PC-3 (cell line): ENCODE measurements at regions not wholly inside any gene's neighbourhood (a gene's known extent, or its start where the extent isn't known, plus 50 kb on each side); places are given as distances from the start of the nearest gene placed in this dataset.

Experiments used
- ATAC-seq: fragments of 200-7000 bp; cut with Tn5 transposase; 2 replicates; pipeline ENCODE4 v1.9.1; 2020; ENCODE audit warnings: mild to moderate bottlenecking, moderate library complexity
- BruUV-seq: library from RNA; stranded (reverse); fragments of 400-500 nt; replicated peaks from 2 replicates; lab custom pipeline; 2021; lab: Mats Ljungman, UMichigan
- CTCF ChIA-PET: fragments of 300-600 bp; sonication (Branson Sonifier 250); formaldehyde crosslinking; loops from one replicate; lab custom pipeline; 2022; ENCODE audit warnings: antibody characterized with exemption; lab: Charles Lee
- POLR2A ChIA-PET: fragments of 300-600 bp; sonication (Branson Sonifier 250); formaldehyde crosslinking; loops from one replicate; lab custom pipeline; 2022; ENCODE audit warnings: antibody characterized with exemption; ENCODE audit not compliant: unreplicated experiment; lab: Charles Lee
- DNase-seq: peaks from one replicate; pipeline ENCODE4 v3.0.0-alpha.2; 2015
- H2AFZ ChIP-seq: fragments of 300-600 bp; sonication (generic); 2 replicates; pipeline ENCODE4 v1.6.0; 2016; ENCODE audit warnings: antibody characterized with exemption, low read length
- H3F3A ChIP-seq: fragments of 300-600 bp; sonication (generic); one replicate; pipeline ENCODE4 v1.6.0; 2017; ENCODE audit warnings: antibody characterized with exemption, low read length, control low read depth, mild to moderate bottlenecking; ENCODE audit not compliant: unreplicated experiment
- H3K27ac ChIP-seq: fragments of 300-600 bp; sonication (generic); 2 replicates; pipeline ENCODE4 v1.5.1; 2016; ENCODE audit warnings: mild to moderate bottlenecking, low read length
- H3K27me3 ChIP-seq: fragments of 300-600 bp; sonication (generic); 2 replicates; pipeline ENCODE4 v1.6.1; 2016; ENCODE audit warnings: low read length, mixed read lengths
- H3K36me3 ChIP-seq: fragments of 300-600 bp; sonication (generic); 2 replicates; pipeline ENCODE4 v1.6.1; 2016; ENCODE audit warnings: low read depth, mixed run types, low read length, mixed read lengths
- H3K4me1 ChIP-seq: fragments of 300-600 bp; sonication (generic); 2 replicates; pipeline ENCODE4 v1.5.1; 2016; ENCODE audit warnings: low read length; ENCODE audit not compliant: insufficient read depth
- H3K4me2 ChIP-seq: fragments of 300-600 bp; sonication (generic); 2 replicates; pipeline ENCODE4 v1.6.0; 2016; ENCODE audit warnings: low read length
- H3K4me3 ChIP-seq: fragments of 300-600 bp; sonication (generic); 2 replicates; pipeline ENCODE4 v1.5.1; 2016; ENCODE audit warnings: mild to moderate bottlenecking, low read length, mixed read lengths
- H3K79me2 ChIP-seq: fragments of 300-600 bp; sonication (generic); 2 replicates; pipeline ENCODE4 v1.6.1; 2017; ENCODE audit warnings: low read length, mixed read lengths
- H3K9ac ChIP-seq: fragments of 300-600 bp; sonication (generic); 2 replicates; pipeline ENCODE4 v1.6.0; 2016; ENCODE audit warnings: mild to moderate bottlenecking, low read length
- H3K9me2 ChIP-seq: fragments of 300-600 bp; sonication (generic); replicated peaks from 2 replicates; pipeline ENCODE4 v1.6.1; 2016; ENCODE audit warnings: mixed run types, low read length, mixed read lengths
- H3K9me3 ChIP-seq: fragments of 300-600 bp; sonication (generic); 2 replicates; pipeline ENCODE4 v1.6.1; 2016; ENCODE audit warnings: low read length, mixed read lengths
- H4K20me1 ChIP-seq: fragments of 300-600 bp; sonication (generic); 2 replicates; pipeline ENCODE4 v1.6.1; 2016; ENCODE audit warnings: low read length, mixed read lengths
- EZH2 ChIP-seq: fragments of 300-600 bp; sonication (generic); IDR thresholded peaks from one replicate; pipeline ENCODE4 v1.6.1; 2017; ENCODE audit warnings: antibody characterized with exemption, mild to moderate bottlenecking, low read length; ENCODE audit not compliant: unreplicated experiment
- EZH2phosphoT487 ChIP-seq: fragments of 300-600 bp; sonication (generic); IDR thresholded peaks from 2 replicates; pipeline ENCODE4 v1.6.1; 2018; ENCODE audit warnings: mild to moderate bottlenecking, antibody characterized with exemption, low read length, borderline replicate concordance
- intact Hi-C: fragments of 100-400 bp; cut with micrococcal nuclease; formaldehyde crosslinking; loops from 2 replicates; pipeline ENCODE4 v1.9.0; 2023
- TF ChIP-seq, protein P1 (sequence below): fragments of 300-600 bp; sonication (generic); conservative IDR thresholded peaks from 2 replicates; pipeline ENCODE4 v1.5.1; 2017; ENCODE audit warnings: antibody characterized with exemption, low read depth, mild to moderate bottlenecking, low read length

DNA sequence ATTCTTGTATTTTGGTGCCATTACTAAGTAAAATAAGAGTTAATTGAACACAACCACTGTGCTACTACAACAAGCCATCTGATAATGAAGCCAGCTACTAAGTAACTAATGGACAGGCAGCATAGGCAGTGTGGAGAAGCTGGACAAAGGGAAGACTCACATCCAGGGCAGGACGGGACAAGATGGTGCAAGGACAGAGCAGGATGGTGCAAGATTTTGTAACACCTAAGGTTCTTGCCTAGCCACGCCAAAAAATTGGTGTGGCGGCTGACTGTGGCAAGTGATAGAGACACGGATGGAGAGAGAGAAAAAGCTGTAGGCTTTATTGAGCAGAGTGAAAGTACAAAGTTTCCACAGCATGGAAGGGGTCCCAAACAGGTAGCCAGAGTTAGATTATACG is 114.0 kb upstream of the VANGL1 start:
- H3F3A ChIP-seq = no peaks in the 10 kb centered on the region

DNA sequence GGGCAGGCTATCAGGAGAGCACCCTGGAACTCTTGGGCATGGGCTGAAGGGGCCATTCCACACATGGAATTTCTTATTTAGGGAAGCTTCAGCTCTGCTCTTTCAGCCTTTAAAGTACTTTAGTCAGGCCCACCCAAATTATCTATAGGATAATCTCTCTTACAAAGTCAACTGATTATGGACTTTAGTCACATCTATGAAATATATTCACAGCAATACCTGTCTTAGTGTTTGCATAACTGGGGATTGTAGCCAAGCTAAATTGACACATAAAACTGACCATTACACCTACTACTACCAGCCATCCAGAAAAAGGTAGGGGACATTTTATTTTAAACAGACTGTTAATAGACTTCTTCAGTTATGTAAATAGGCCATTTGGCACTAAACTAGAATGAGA is 114.9 kb upstream of the VANGL1 start:
- H3K9ac ChIP-seq = no peak overlapping the region
- no peaks in the 10 kb centered on the region for H3K9me3 ChIP-seq
- no TSS peak for BruUV-seq
- H2AFZ ChIP-seq = no peak overlapping the region
- H4K20me1 ChIP-seq = no peaks in the 10 kb centered on the region
- ChIA-PET POLR2A (no interaction called here), CTCF (no interaction called here)
- no peak for DNase-seq
- no peaks in the 10 kb centered on the region for H3K36me3 ChIP-seq
- peaks cover 35% of the 10 kb centered on the region for H3K4me1 ChIP-seq
- H3K27me3 ChIP-seq = no peaks in the 10 kb centered on the region
- TF ChIP-seq EZH2phosphoT487 = no peak
- TF ChIP-seq EZH2 = no peak
- TF ChIP-seq, protein P1, sequence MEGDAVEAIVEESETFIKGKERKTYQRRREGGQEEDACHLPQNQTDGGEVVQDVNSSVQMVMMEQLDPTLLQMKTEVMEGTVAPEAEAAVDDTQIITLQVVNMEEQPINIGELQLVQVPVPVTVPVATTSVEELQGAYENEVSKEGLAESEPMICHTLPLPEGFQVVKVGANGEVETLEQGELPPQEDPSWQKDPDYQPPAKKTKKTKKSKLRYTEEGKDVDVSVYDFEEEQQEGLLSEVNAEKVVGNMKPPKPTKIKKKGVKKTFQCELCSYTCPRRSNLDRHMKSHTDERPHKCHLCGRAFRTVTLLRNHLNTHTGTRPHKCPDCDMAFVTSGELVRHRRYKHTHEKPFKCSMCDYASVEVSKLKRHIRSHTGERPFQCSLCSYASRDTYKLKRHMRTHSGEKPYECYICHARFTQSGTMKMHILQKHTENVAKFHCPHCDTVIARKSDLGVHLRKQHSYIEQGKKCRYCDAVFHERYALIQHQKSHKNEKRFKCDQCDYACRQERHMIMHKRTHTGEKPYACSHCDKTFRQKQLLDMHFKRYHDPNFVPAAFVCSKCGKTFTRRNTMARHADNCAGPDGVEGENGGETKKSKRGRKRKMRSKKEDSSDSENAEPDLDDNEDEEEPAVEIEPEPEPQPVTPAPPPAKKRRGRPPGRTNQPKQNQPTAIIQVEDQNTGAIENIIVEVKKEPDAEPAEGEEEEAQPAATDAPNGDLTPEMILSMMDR = no peak
- no peak overlapping the region for H3K4me3 ChIP-seq
- no peaks in the 10 kb centered on the region for H3K79me2 ChIP-seq
- intact Hi-C loops = no loop called here
- ATAC-seq = peak; percentile 9; the same call in 1 of the 2 replicates
- H3K4me2 ChIP-seq = no peak overlapping the region
- no peaks in the 10 kb centered on the region for H3F3A ChIP-seq
- no peak overlapping the region for H3K27ac ChIP-seq
- no peaks in the 10 kb centered on the region for H3K9me2 ChIP-seq

More for the DNA sequence above, 114.0 kb upstream of the VANGL1 start:
- intact Hi-C loops = no loop called here
- no peaks in the 10 kb centered on the region for H3K9me3 ChIP-seq
- no peak overlapping the region for H3K9ac ChIP-seq
- TF ChIP-seq EZH2 (no peak), EZH2phosphoT487 (no peak)
- TF ChIP-seq, protein P1 = no peak
- no TSS peak for BruUV-seq
- H3K4me2 ChIP-seq = no peak overlapping the region
- no peak for DNase-seq
- no peak for ATAC-seq
- peaks cover 36% of the 10 kb centered on the region for H3K4me1 ChIP-seq
- H4K20me1 ChIP-seq = no peaks in the 10 kb centered on the region
- H3K27me3 ChIP-seq = no peaks in the 10 kb centered on the region
- POLR2A ChIA-PET = no interaction called here
- CTCF ChIA-PET = no interaction called here
- no peak overlapping the region for H3K4me3 ChIP-seq
- no peaks in the 10 kb centered on the region for H3K79me2 ChIP-seq
- no peaks in the 10 kb centered on the region for H3K36me3 ChIP-seq
- H3K27ac ChIP-seq = no peak overlapping the region
- H3K9me2 ChIP-seq = no peaks in the 10 kb centered on the region
- 0 out of 2 replicates have a peak overlapping the region, but pooled peaks have one; percentile 9 for H2AFZ ChIP-seq

DNA sequence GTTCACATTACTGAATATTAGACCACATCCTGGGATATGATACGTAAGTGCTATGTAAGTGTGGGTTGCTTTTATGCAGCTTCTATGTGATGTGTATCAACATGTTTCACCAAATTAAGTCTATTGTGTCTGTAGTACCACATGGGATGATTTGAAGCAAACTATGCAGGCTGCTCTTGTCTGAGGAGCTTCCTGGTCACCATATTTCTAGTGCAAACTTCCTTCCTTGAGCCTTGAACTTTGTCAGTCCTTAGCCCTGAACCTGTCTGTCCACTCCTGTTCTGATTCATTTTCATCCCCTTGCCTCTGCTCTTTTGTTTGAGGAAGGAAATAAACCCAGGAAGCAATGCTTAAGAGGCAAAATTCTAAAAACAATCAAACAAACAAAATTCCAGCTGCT is 117.5 kb upstream of the VANGL1 start:
- BruUV-seq = no TSS peak
- peak; percentile 71 for DNase-seq
- Histone ChIP-seq H3K4me3 (no peak overlapping the region), H3K4me1 (peaks cover 17% of the 10 kb centered on the region), H3K9ac (no peak overlapping the region), H2AFZ (peak overlapping the region; percentile 44), H3K27ac (peak overlapping the region; percentile 43), H3K4me2 (peak overlapping the region; percentile 54), H3K36me3 (no peaks in the 10 kb centered on the region), H3K79me2 (no peaks in the 10 kb centered on the region), H3K9me3 (no peaks in the 10 kb centered on the region), H3F3A (no peaks in the 10 kb centered on the region), H4K20me1 (no peaks in the 10 kb centered on the region), H3K27me3 (no peaks in the 10 kb centered on the region), H3K9me2 (no peaks in the 10 kb centered on the region)
- ATAC-seq = peak; percentile 70
- POLR2A ChIA-PET = interaction anchor here (0.6 kb wide), 1 partner anchor 21 kb away, joined by 5 read pairs; no protein-coding TSS in a partner anchor
- no peak for TF ChIP-seq EZH2
- TF ChIP-seq, protein P1 = no peak
- no peak for TF ChIP-seq EZH2phosphoT487
- CTCF ChIA-PET = no interaction called here
- intact Hi-C loops = no loop called here
